M059J (cell line): ENCODE measurements at regions not wholly inside any gene's neighbourhood (a gene's known extent, or its start where the extent isn't known, plus 50 kb on each side); places are given as distances from the start of the nearest gene placed in this dataset.

ENCODE experiments used
- DNase-seq: peaks from one replicate; pipeline ENCODE4 v3.0.0-alpha.2; 2012; ENCODE audit warnings: low read depth

- no peak for DNase-seq
Measured at GRCh38 chr6:156131221-156131903, 645.8 kb upstream of the ARID1B start.

GRCh38 chr6:156126535-156126934 is 650.6 kb upstream of the ARID1B start:
- DNase-seq, result no peak

GRCh38 chr6:156125844-156126243 is 651.3 kb upstream of the ARID1B start:
- no peak for DNase-seq

DNA sequence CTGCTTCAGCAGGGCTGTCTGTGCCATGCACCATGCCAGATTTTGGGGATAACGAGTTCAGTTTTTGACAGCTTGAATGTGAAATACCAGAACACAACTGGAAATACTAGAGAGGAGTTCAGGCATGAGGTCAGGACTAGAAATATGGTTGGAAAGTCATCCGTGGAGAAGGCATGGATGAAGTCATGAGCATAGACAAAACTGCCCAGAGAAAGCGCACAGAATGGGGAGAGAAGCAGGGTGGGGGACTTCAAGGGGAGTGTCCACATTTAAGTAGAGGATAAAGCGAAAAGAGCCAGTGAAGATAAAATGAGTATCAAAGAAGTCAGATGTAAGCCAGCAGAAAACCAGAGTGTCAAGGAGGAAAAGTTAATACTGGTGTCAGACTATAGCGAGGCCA is 653.4 kb upstream of the ARID1B start:
- DNase-seq, result no peak

GRCh38 chr6:156121973-156122372 is 655.2 kb upstream of the ARID1B start:
- DNase-seq, result no peak

GRCh38 chr6:156114541-156114940 is 658.9 kb upstream of the NOX3 start:
- no peak for DNase-seq

DNA sequence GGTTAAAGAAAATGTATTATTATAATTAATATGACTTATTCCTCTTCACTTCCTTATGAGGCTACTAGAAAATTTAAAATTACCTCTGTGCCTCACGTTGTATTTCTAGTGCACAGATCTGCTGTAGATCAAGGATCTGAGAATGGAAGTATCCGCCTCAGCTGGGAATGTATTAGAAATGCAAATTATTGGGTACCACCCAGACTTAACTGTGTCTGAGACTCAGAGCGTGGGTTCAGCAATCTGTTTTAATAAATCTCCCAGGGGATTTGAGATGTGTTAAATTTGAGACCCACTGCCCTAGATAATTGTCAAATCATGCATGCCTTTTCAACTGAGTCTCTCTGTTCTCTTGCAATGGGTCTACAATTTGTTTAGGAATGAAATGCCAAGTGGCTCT is 658.0 kb upstream of the NOX3 start:
- DNase-seq, result no peak

- DNase-seq, result no peak
Measured at GRCh38 chr6:156111913-156112312, 656.3 kb upstream of the NOX3 start.

- no peak for DNase-seq
Measured at GRCh38 chr6:156110249-156110648, 654.6 kb upstream of the NOX3 start.

DNA sequence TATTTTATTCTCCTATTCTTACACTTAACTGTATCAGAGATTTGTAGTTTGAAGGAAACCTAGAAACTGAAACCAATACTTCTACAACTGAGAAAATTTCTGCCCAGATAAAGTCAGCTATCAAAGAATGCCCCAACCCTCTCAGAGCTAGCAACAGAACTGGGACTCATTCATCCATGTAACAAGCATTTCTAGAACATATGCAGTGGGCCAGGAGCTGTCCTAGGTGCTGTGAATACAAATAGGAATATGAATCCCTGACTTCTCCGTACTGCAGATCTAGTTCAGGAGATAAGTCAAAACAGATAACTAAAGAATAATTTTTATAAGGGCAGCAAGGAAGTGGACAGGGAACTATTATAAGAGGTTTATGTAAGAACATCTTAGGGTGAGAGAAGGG is 654.1 kb upstream of the NOX3 start:
- DNase-seq, result peak; percentile 9

- DNase-seq, result no peak
Measured at GRCh38 chr6:156107624-156108101, 652.0 kb upstream of the NOX3 start.

GRCh38 chr6:156102129-156102528 is 646.5 kb upstream of the NOX3 start:
- peak; percentile 8 for DNase-seq

DNA sequence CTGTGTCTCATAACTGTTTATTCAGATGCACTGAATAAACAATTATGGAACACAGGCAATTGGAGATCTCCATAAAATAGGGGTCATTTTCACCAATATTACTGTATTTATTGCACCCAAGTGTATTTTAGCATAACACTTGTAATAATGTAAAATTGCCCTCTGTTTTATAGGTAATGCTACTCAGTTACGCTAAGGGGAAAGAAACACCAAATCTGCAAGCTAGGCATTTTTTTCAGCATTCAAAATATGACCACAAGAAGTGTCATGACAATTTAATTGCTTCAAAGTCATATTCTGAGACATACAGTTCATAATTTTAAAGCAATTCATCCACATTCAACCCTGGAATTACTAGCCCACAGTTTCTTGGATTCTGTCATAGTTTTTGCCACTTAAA is 643.2 kb upstream of the NOX3 start:
- DNase-seq, result no peak

DNA sequence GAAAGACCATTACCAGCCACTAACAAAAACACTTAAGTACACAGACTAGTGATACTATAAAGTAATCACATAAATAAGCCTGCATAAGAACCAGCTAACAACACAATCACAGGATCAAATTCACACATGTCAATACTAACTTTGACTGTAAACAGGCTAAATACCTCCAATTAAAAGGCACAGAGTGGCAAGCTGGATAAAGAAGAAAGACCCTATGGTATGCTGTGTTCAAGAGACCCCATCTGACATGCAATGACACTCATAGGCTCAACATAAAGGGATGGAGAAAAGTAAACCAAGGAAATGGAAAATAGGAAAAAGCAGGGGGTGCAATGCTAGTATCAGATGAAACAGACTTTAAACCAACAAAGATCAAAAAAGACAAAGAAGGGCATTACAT is 631.8 kb upstream of the NOX3 start:
- no peak for DNase-seq

DNA sequence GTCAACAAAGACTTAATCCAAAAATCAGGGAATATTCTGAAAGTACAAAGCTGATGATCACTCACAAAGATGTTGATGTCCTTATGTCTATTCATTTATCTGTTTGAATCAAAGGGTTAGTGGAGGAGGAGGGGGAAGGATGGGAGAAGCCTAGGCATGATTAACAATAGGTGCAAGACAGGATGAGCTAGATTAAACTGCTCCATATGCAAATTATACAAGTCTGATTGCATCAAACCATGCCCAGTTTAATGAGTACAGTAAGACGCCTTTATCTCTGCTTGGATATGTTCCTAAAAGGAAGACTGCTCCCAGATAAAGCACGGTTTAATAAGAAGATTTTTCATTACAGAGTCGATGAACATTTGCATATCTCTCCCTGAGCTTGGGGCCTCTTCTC is 626.4 kb upstream of the NOX3 start:
- DNase-seq, result no peak

DNA sequence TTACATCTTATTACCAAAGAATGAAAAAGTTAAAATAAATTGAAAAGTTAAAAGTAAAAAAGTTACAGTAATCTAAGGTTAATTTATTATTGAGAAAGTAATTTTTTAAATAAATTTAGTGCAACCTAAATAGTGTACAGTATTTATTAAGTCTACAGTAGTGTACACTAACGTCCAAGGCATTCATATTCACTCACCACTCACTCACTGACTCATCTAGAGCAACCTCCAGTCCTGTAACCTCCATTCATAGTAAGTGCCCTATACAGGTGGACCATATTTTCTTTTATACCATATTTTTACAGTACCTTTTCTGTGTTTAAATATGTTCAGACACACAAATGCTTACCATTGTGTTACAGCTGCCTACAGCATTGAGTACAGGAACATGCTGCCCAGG is 624.7 kb upstream of the NOX3 start:
- peak; percentile 45 for DNase-seq

DNA sequence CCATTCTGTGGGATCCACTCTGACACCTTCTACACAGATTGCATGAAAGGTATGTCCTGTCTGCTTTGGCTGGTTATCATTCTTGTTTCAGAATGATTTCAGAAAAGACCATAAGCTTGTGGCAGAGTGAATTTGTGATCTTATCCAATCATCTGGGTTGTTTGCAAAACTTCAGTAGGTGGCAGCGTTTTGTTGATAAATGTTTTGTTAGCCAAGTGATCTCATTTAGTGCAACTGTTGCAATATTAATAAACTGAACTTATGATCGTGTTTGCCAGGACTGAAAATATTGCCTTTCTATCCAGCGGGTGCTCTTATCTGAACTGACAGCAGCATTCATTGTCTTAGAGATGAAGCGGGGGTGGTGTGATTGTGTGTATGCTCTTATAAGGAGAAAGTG is 613.2 kb upstream of the NOX3 start:
- DNase-seq, result no peak

- peak; percentile 9 for DNase-seq
Measured at GRCh38 chr6:156065849-156066248, 610.2 kb upstream of the NOX3 start.

DNA sequence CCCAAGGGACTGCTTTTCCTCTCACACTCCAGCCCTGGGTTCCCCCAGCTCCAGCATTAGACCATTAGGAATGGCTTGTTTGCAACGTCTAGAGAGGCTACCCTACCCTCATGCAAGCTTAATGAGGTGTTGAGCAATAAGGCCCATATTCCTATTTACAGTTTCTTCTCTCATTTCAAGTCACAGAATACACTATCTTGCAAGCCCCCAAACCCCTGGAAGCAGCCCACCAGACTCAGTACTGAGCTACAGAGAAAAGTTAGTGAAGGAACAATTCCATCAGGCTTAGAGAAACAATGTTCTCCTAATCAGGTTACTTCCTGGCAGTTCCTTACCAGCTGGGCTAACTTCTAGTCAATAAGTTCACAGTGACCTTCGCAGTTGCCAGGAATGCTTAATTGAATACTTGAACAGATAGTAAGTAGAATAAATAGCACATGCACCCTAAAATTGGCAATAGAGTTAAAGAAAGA is 606.5 kb upstream of the NOX3 start:
- DNase-seq, result no peak

- DNase-seq, result no peak
Measured at GRCh38 chr6:156061465-156061864, 605.8 kb upstream of the NOX3 start.

DNA sequence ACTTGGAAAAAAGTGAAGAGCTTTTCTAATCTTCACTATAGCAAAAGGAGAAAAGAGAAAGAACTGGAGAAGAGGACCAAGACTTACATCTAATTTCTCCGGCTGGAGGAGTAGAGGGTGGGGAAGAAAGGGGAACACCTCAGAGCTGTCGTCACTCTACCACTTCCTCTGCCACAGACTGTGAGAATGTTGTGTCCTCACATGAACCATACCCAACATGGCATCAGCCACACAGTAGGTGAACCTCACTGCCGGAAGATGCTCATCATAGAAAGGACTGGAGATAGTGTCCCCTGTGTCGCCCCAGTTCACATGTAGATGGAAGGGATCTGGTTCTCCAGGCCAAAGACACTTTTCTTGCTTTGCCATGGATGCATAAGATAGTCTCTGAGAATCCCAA is 604.4 kb upstream of the NOX3 start:
- DNase-seq, result no peak

DNA sequence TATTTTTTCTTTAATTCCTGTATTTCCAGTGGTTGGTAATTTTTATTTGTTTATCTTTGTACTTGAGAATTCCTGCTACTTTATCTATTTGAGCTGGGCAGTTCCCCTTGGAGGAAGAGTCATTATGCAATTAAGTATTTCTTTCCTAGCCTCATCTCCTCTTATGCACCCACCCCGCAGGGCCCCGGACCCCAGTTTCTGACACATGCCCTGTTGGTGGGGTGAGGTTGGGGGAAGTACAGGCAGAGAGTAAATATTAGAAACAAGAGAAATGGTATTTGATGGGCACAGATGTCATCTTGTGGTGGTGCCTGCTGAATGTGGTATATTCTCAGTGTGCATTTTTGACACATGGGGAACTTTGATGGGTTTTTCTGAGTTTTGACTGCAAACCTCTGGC is 602.7 kb upstream of the NOX3 start:
- DNase-seq, result no peak

- DNase-seq, result peak; percentile 61
Measured at GRCh38 chr6:156057869-156058268, 602.2 kb upstream of the NOX3 start.

- no peak for DNase-seq
Measured at GRCh38 chr6:156056085-156056484, 600.4 kb upstream of the NOX3 start.
